ENCODE measurements at regions not wholly inside any gene's neighbourhood (a gene's known extent, or its start where the extent isn't known, plus 50 kb on each side); places are given as distances from the start of the nearest gene placed in this dataset.

GRCh38 chr12:124480469-124481256 is 86.7 kb downstream of the NCOR2 start:
- no peak overlapping the region for H3K4ac ChIP-seq (ENCODE audit: low read depth, low read length)
- H2BK120ac ChIP-seq (ENCODE audit: low read depth, low read length, poor library complexity, severe bottlenecking), result no peak overlapping the region
- H3K18ac ChIP-seq (ENCODE audit: insufficient read length, low read depth, low read length), result no peak overlapping the region
- H3K56ac ChIP-seq (ENCODE audit: insufficient read length, low read depth, low read length), result no peak overlapping the region
- H3K27me3 Mint-ChIP-seq (ENCODE audit: low read depth), result peaks cover 1% of the 10 kb centered on the region; the same call in 1 of the 2 replicates
- H4K91ac ChIP-seq (ENCODE audit: insufficient read length, low read depth, low read length), result no peak overlapping the region
- H2BK20ac ChIP-seq (ENCODE audit: low read depth, low read length, poor library complexity, severe bottlenecking), result no peak overlapping the region
- peaks cover 3% of the 10 kb centered on the region; the same call in 1 of the 2 replicates for H3K79me2 ChIP-seq (ENCODE audit: insufficient read depth, low read length)
- TF ChIP-seq CTCF (conservative IDR thresholded peaks at IDR 0.05), result no peak
- H3K9me3 ChIP-seq (ENCODE audit: control insufficient read depth, low read depth, low read length), result no peaks in the 10 kb centered on the region
- no peak overlapping the region for H3K27ac ChIP-seq (ENCODE audit: insufficient read length, low read depth, low read length)
- peaks cover 0 to 17% of the 10 kb centered on the region in 2 experiments; a peak in 3 of 4 replicates for H3K4me1 Mint-ChIP-seq
- H4K5ac ChIP-seq (ENCODE audit: insufficient read length, low read depth, low read length), result no peak overlapping the region
- no CpG with 5 or more reads among the region's 15 CpGs for WGBS (ENCODE audit: extremely low coverage, insufficient read length, low lambda C conversion rate)
- peak overlapping the region; percentile 20; the same call in 1 of the 2 replicates for H3K14ac ChIP-seq (ENCODE audit: insufficient read depth, low read length)
- no peak overlapping the region for H4K8ac ChIP-seq (replicated peaks; ENCODE audit: insufficient read length, low read depth, low read length)
- H3K23ac ChIP-seq (ENCODE audit: insufficient read length, low read depth, low read length), result no peak overlapping the region
- no peaks in the 10 kb centered on the region for H3K27me3 ChIP-seq (ENCODE audit: insufficient read depth, low read length)
- H3K79me1 ChIP-seq (ENCODE audit: insufficient read depth, low read depth, low read length, poor library complexity, severe bottlenecking), result no peaks in the 10 kb centered on the region
- no peak overlapping the region for H3T11ph ChIP-seq (ENCODE audit: low read length)
- no peaks in the 10 kb centered on the region for H3K23me2 ChIP-seq (ENCODE audit: insufficient read length, low read depth, low read length, poor library complexity, severe bottlenecking)
- peaks cover 5% of the 10 kb centered on the region for H4K20me1 ChIP-seq (ENCODE audit: control insufficient read depth, insufficient read depth, insufficient read length)
- no peak overlapping the region for H2AK5ac ChIP-seq (ENCODE audit: insufficient read length, low read length)
- H2BK12ac ChIP-seq (ENCODE audit: insufficient read length, low read depth, low read length), result no peak overlapping the region
- H3K9me3 Mint-ChIP-seq, result no peaks in the 10 kb centered on the region
- H3K4me1 ChIP-seq (ENCODE audit: insufficient read depth, low read length), result no peaks in the 10 kb centered on the region
- peaks cover 39 to 69% (median 68%) of the 10 kb centered on the region in 3 experiments; a peak in 6 of 7 replicates for H3K36me3 Mint-ChIP-seq (ENCODE audit: insufficient read depth in 1 of 3, low read depth in 3 of 3)
- H3K9ac ChIP-seq (ENCODE audit: extremely low read depth, insufficient read length, low read length), result no peak overlapping the region
- peak overlapping the region in 1 of 3 experiments; percentile 92; a peak in 3 of 7 replicates for H3K27ac Mint-ChIP-seq
- no peak for DNase-seq
- no peak overlapping the region for H3K4me2 ChIP-seq (ENCODE audit: insufficient read depth, insufficient read length, low read length)
- no peak overlapping the region for H2BK5ac ChIP-seq (ENCODE audit: insufficient read length, low read length)
- H2BK15ac ChIP-seq (ENCODE audit: low read depth, low read length), result no peak overlapping the region
- no peak overlapping the region for H2AFZ ChIP-seq (ENCODE audit: low read length)
- no peak overlapping the region for H3K4me3 Mint-ChIP-seq

Data from H9 (cell line).